ENCODE measurements at regions not wholly inside any gene's neighbourhood (a gene's known extent, or its start where the extent isn't known, plus 50 kb on each side); places are given as distances from the start of the nearest gene placed in this dataset.

GRCh38 chr15:70198441-70199123 lies 100.9 kb upstream of the TLE3 start:
- no peak for TF ChIP-seq CTCF (conservative IDR thresholded peaks at IDR 0.05; ENCODE audit: low read depth, low read length)
- DNase-seq (ENCODE audit: low read depth) = no peak

GRCh38 chr15:70197945-70198361 lies 100.2 kb upstream of the TLE3 start:
- no peak for TF ChIP-seq CTCF (conservative IDR thresholded peaks at IDR 0.05; ENCODE audit: low read depth, low read length)
- H3K4me3 ChIP-seq (ENCODE audit: low read length) = no peak overlapping the region
- DNase-seq (ENCODE audit: low read depth) = no peak

More at GRCh38 chr15:70198441-70199123, 100.9 kb upstream of the TLE3 start:
- H3K4me3 ChIP-seq (ENCODE audit: low read length) = no peak overlapping the region

- DNase-seq (ENCODE audit: low read depth) = no peak
- no peak for TF ChIP-seq CTCF (conservative IDR thresholded peaks at IDR 0.05; ENCODE audit: low read depth, low read length)
- H3K4me3 ChIP-seq (ENCODE audit: low read length) = no peak overlapping the region
These were observed 99.7 kb upstream of the TLE3 start for GRCh38 chr15:70197318-70197944.

- H3K4me3 ChIP-seq (ENCODE audit: low read length) = no peak overlapping the region
- no peak for TF ChIP-seq CTCF (conservative IDR thresholded peaks at IDR 0.05; ENCODE audit: low read depth, low read length)
- DNase-seq (ENCODE audit: low read depth) = peak; percentile 34
These were observed 98.9 kb upstream of the TLE3 start for GRCh38 chr15:70196372-70197316.

GRCh38 chr15:70195587-70196305 lies 98.0 kb upstream of the TLE3 start:
- H3K4me3 ChIP-seq (ENCODE audit: low read length) = no peak overlapping the region
- TF ChIP-seq CTCF (conservative IDR thresholded peaks at IDR 0.05; ENCODE audit: low read depth, low read length) = no peak
- DNase-seq (ENCODE audit: low read depth) = peak; percentile 55

- DNase-seq (ENCODE audit: low read depth) = no peak
- TF ChIP-seq CTCF (conservative IDR thresholded peaks at IDR 0.05; ENCODE audit: low read depth, low read length) = no peak
- no peak overlapping the region for H3K4me3 ChIP-seq (ENCODE audit: low read length)
These were observed 97.5 kb upstream of the TLE3 start for GRCh38 chr15:70195171-70195570.
